ENCODE measurements at regions not wholly inside any gene's neighbourhood (a gene's known extent, or its start where the extent isn't known, plus 50 kb on each side); places are given as distances from the start of the nearest gene placed in this dataset.

- TF ChIP-seq, protein P1, sequence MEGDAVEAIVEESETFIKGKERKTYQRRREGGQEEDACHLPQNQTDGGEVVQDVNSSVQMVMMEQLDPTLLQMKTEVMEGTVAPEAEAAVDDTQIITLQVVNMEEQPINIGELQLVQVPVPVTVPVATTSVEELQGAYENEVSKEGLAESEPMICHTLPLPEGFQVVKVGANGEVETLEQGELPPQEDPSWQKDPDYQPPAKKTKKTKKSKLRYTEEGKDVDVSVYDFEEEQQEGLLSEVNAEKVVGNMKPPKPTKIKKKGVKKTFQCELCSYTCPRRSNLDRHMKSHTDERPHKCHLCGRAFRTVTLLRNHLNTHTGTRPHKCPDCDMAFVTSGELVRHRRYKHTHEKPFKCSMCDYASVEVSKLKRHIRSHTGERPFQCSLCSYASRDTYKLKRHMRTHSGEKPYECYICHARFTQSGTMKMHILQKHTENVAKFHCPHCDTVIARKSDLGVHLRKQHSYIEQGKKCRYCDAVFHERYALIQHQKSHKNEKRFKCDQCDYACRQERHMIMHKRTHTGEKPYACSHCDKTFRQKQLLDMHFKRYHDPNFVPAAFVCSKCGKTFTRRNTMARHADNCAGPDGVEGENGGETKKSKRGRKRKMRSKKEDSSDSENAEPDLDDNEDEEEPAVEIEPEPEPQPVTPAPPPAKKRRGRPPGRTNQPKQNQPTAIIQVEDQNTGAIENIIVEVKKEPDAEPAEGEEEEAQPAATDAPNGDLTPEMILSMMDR (IDR thresholded peaks at IDR 0.05) = no peak
Measured at GRCh38 chr5:174328631-174329299, 283.3 kb downstream of the NSG2 start.

DNA sequence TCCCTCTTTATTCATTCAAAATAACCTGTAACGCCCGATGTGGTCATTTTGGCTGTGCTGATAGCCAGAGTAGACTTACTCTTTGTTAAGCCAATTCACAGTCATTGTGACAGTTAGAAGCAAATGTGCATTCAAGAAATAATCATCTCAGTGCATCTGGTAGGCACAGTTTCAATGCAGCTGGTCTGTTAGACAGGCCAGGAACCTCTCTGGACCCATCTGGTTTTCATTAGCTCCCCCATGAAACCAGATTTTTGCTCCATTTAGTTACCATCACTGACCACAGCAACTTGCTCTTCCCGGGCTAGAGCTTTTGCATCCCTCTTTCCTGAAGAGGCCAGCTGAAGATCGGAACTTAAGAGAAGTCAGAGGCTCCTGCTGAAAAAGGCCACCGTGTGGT, 284.2 kb downstream of the NSG2 start:
- TF ChIP-seq, protein P1 (IDR thresholded peaks at IDR 0.05) = no peak

GRCh38 chr5:174335682-174336364, 290.3 kb downstream of the NSG2 start:
- TF ChIP-seq, protein P1 (IDR thresholded peaks at IDR 0.05) = no peak

GRCh38 chr5:174336479-174336878, 291.0 kb downstream of the NSG2 start:
- TF ChIP-seq, protein P1 (IDR thresholded peaks at IDR 0.05) = no peak

GRCh38 chr5:174337276-174338184, 292.0 kb downstream of the NSG2 start:
- TF ChIP-seq, protein P1 (IDR thresholded peaks at IDR 0.05) = no peak

DNA sequence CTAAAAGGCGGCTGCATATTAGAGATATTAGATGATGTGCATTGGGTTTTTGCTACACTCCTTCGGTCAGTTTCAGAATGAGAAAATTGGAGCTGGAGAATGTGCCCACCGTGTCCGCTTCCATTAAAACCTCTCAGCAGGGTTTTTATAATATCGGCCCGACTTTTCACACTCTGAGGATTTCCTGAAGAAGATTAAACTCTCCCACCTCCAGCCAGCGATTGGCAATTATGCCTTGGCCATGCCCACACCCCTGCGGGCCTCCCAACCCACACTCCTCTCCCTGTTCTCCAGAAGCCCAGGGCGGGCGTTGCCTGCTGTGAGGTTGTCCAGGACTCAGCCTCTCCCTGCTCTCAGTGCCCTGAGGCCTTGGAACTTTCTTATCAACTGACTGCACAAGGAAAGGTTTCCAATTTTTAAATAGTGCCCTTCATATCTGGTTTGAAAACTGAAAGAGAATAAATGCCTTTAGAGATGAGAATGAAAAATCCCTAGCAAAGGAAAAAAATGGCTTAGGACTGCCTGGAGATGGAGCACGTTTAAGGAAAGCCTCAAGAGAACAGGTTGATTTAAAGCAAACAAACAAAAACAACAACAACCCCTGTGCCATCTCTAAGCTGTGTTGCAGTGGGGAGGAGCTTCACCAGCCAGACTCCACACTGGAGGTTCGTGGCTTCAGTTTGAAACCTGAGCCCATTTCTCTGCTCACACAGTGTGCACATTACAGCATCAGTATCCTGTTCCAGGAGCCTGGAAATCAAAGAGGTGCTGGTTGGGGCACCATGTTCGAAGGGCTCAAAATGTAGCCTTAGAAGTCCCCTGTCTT, 292.9 kb downstream of the NSG2 start:
- TF ChIP-seq, protein P1 (IDR thresholded peaks at IDR 0.05) = no peak

GRCh38 chr5:174339130-174339529, 293.6 kb downstream of the NSG2 start:
- TF ChIP-seq, protein P1 (IDR thresholded peaks at IDR 0.05) = no peak

Data from LNCAP (cell line).